T-cell (primary cell): ENCODE measurements at regions not wholly inside any gene's neighbourhood (a gene's known extent, or its start where the extent isn't known, plus 50 kb on each side); places are given as distances from the start of the nearest gene placed in this dataset.

Experiments
- ATAC-seq, 4 experiments: fragments of 200-7000 bp in 3 of 4; fragments of 150-1000 bp in 1 of 4; cut with Tn5 transposase; replicated peaks in 1 of 4; 1 replicate in 3 of 4; 2 replicates in 1 of 4; pipeline ENCODE4 v1.10.0; 2021; ENCODE audit warnings: moderate library complexity in 3 of 4, mild to moderate bottlenecking in 2 of 4, moderate number of reproducible peaks in 1 of 4
- CTCF ChIA-PET, 2 donors: fragments of 300-600 bp; sonication (Branson Sonifier 250); formaldehyde crosslinking; loops; one replicate each; lab custom pipeline; 2022; ENCODE audit warnings: antibody characterized with exemption in 2 of 2; lab: Charles Lee
- POLR2A ChIA-PET, 2 donors: fragments of 300-600 bp; sonication (Branson Sonifier 250); formaldehyde crosslinking; loops; one replicate each; lab custom pipeline; 2022; ENCODE audit warnings: antibody characterized with exemption in 2 of 2; lab: Charles Lee
- DNase-seq, 35 experiments: peaks; one replicate each; pipeline versions ENCODE4 v3.0.0 to v3.0.0-alpha.2; 2013 to 2023
- H3K27ac ChIP-seq: one replicate; pipeline ENCODE4 v1.5.1; 2013; ENCODE audit warnings: low read length
- H3K27me3 ChIP-seq, 2 experiments: replicated peaks in 1 of 2; 1 replicate in 1 of 2; 2 replicates in 1 of 2; pipeline versions ENCODE4 v1.6.1 to v1.7.0; 2013; ENCODE audit warnings: low read length in 1 of 2, mixed read lengths in 1 of 2; ENCODE audit not compliant: control insufficient read depth in 2 of 2, insufficient read depth in 2 of 2; ENCODE audit errors: extremely low read depth in 1 of 2
- H3K36me3 ChIP-seq, 2 donors: 1 replicate in 1 of 2; 2 replicates in 1 of 2; pipeline versions ENCODE4 v1.6.1 to v1.7.0; 2013; ENCODE audit warnings: low read length in 1 of 2; ENCODE audit not compliant: control insufficient read depth in 2 of 2, insufficient read depth in 1 of 2; ENCODE audit errors: extremely low read depth in 1 of 2
- H3K4me1 ChIP-seq, 2 experiments: 1 replicate in 1 of 2; 2 replicates in 1 of 2; pipeline versions ENCODE4 v1.6.1 to v1.7.0; 2013; ENCODE audit warnings: low read length in 2 of 2, mixed read lengths in 1 of 2; ENCODE audit not compliant: insufficient read depth in 2 of 2, control insufficient read depth in 1 of 2; ENCODE audit errors: extremely low read depth in 1 of 2
- H3K4me3 ChIP-seq, 2 donors: 1 replicate in 1 of 2; 2 replicates in 1 of 2; pipeline versions ENCODE4 v1.5.1 to v1.7.0; 2013; ENCODE audit warnings: mild to moderate bottlenecking in 2 of 2, low read length in 1 of 2, moderate library complexity in 1 of 2; ENCODE audit not compliant: control insufficient read depth in 1 of 2; ENCODE audit errors: extremely low read depth in 1 of 2
- H3K9me3 ChIP-seq: 2 replicates; pipeline ENCODE4 v1.7.0; 2013
- H3K27ac Mint-ChIP-seq, 2 donors: one replicate each; pipeline ENCODE4 v1.8.0; 2020 to 2021; ENCODE audit warnings: mild to moderate bottlenecking in 2 of 2, mixed read lengths in 2 of 2
- H3K27me3 Mint-ChIP-seq, 2 donors: one replicate each; pipeline ENCODE4 v1.8.0; 2021 to 2022; ENCODE audit warnings: mixed read lengths in 2 of 2
- H3K36me3 Mint-ChIP-seq: one replicate; pipeline ENCODE4 v1.8.0; 2021; ENCODE audit warnings: mixed read lengths
- H3K4me1 Mint-ChIP-seq, 3 donors: one replicate each; pipeline ENCODE4 v1.8.0; 2020 to 2022; ENCODE audit warnings: mixed read lengths in 3 of 3, mild to moderate bottlenecking in 1 of 3
- H3K4me3 Mint-ChIP-seq, 3 donors: one replicate each; pipeline ENCODE4 v1.8.0; 2020 to 2022; ENCODE audit warnings: mild to moderate bottlenecking in 3 of 3, mixed read lengths in 3 of 3, moderate library complexity in 3 of 3
- H3K9me3 Mint-ChIP-seq, 3 donors: one replicate each; pipeline ENCODE4 v1.8.0; 2020 to 2022; ENCODE audit warnings: mixed read lengths in 3 of 3
- WGBS: methylation state at CpG from one replicate; pipeline ENCODE4 v1.1.5; 2013; ENCODE audit warnings: missing lambda C conversion rate; ENCODE audit not compliant: insufficient coverage; 5-methylcytosine and 5-hydroxymethylcytosine counted together

- no peaks in the 10 kb centered on the region for H3K4me1 Mint-ChIP-seq
- ChIA-PET CTCF (no interaction called here), POLR2A (no interaction called here)
- H3K4me3 Mint-ChIP-seq, result no peak overlapping the region
- WGBS, result 79% methylated on average over 2 of the region's 2 CpGs
- H3K27me3 ChIP-seq, result no peaks in the 10 kb centered on the region
- H3K9me3 Mint-ChIP-seq, result peaks cover 9 to 21% (median 13%) of the 10 kb centered on the region in 3 donors
- H3K36me3 Mint-ChIP-seq, result no peaks in the 10 kb centered on the region
- H3K27me3 Mint-ChIP-seq, result no peaks in the 10 kb centered on the region
- DNase-seq, result no peak
- H3K27ac Mint-ChIP-seq, result no peak overlapping the region
- no peak overlapping the region for H3K27ac ChIP-seq
- no peaks in the 10 kb centered on the region for H3K4me1 ChIP-seq
- H3K9me3 ChIP-seq, result no peaks in the 10 kb centered on the region
- ATAC-seq, result no peak
- H3K4me3 ChIP-seq, result no peak overlapping the region
- no peaks in the 10 kb centered on the region for H3K36me3 ChIP-seq
Measured at GRCh38 chr1:69073176-69073575, 494.5 kb upstream of the LRRC7 start.

DNA sequence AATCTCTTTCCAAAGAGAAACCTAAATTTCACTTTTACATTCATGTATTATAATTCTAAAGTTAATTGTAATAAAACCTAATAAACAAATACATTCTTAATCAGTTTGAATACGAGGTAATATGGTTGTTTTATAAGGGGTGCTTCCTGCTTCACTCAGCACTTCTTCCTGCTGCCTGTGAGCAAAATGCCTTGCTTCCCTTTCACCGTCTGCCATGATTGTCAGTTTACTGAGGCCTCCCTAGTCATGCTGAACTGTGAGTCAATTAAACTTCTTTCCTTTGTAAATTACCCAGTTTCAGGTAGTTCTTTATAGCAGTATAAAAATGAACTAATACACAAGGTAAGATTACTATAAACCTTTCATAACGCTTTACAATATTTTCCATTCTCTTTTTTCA lies 491.1 kb upstream of the LRRC7 start:
- H3K4me3 Mint-ChIP-seq, result no peak overlapping the region
- H3K27ac Mint-ChIP-seq, result no peak overlapping the region
- H3K27ac ChIP-seq, result no peak overlapping the region
- WGBS, result no CpG with 5 or more reads among the region's 3 CpGs
- H3K36me3 ChIP-seq, result no peaks in the 10 kb centered on the region
- no peaks in the 10 kb centered on the region for H3K4me1 ChIP-seq
- H3K27me3 Mint-ChIP-seq, result no peaks in the 10 kb centered on the region
- ATAC-seq (no peak), DNase-seq (no peak)
- CTCF ChIA-PET, result no interaction called here
- H3K4me3 ChIP-seq, result no peak overlapping the region
- no peaks in the 10 kb centered on the region for H3K27me3 ChIP-seq
- H3K9me3 ChIP-seq, result no peaks in the 10 kb centered on the region
- no peaks in the 10 kb centered on the region for H3K4me1 Mint-ChIP-seq
- no peaks in the 10 kb centered on the region for H3K36me3 Mint-ChIP-seq
- POLR2A ChIA-PET, result no interaction called here
- H3K9me3 Mint-ChIP-seq, result peaks cover 0 to 7% (median 2%) of the 10 kb centered on the region in 3 donors

DNA sequence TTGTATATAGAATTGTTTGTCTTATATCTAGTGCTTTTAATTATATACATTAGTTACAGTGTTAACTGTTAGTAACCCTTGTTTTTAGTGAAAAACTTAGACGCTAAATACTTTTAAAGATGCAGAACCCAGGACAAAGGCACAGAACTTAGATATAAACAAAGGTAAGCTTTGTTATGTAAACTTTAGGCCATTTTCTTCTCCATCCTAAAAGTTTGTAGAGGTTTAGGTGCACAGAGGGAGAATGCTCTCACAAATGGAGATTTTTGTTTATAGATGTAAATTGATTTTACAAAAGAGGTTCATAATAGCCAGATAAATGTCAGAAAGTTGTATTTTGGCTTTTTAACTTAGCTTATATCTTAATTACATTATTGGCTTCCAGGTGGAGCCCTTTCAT lies 490.5 kb upstream of the LRRC7 start:
- H3K36me3 ChIP-seq, result no peaks in the 10 kb centered on the region
- H3K4me3 Mint-ChIP-seq, result no peak overlapping the region
- H3K4me3 ChIP-seq, result no peak overlapping the region
- H3K27me3 ChIP-seq, result no peaks in the 10 kb centered on the region
- ChIA-PET CTCF (no interaction called here), POLR2A (no interaction called here)
- H3K4me1 ChIP-seq, result no peaks in the 10 kb centered on the region
- H3K36me3 Mint-ChIP-seq, result no peaks in the 10 kb centered on the region
- peaks cover 0 to 2% (median 2%) of the 10 kb centered on the region in 3 donors for H3K9me3 Mint-ChIP-seq
- DNase-seq, result no peak
- H3K27me3 Mint-ChIP-seq, result no peaks in the 10 kb centered on the region
- no peak overlapping the region for H3K27ac Mint-ChIP-seq
- no CpG with 5 or more reads among the region's 1 CpG for WGBS
- H3K27ac ChIP-seq, result no peak overlapping the region
- H3K4me1 Mint-ChIP-seq, result no peaks in the 10 kb centered on the region
- H3K9me3 ChIP-seq, result no peaks in the 10 kb centered on the region
- no peak for ATAC-seq

DNA sequence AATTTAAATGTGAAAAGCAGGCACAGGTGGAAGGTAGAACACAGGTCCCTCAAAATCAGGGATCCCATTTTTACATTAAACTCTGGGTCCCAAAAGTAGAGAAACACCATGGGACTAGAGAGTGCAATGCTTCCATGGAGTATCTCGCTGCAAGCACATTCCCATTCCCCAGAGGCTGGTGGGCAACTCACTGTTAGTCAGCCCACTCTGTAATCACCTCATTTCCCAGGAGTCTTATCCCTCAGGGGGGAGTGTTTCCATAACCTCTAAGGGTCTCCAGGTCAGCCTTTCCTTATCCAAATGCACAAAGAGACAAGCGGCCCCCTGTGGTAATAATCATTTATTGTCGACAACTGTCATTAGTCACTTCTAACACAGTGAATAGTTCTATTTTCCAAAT lies 490.1 kb upstream of the LRRC7 start:
- no peaks in the 10 kb centered on the region for H3K4me1 ChIP-seq
- Mint-ChIP-seq H3K36me3 (no peaks in the 10 kb centered on the region), H3K4me1 (no peaks in the 10 kb centered on the region), H3K9me3 (peaks cover 0 to 4% (median 2%) of the 10 kb centered on the region in 3 donors), H3K27me3 (no peaks in the 10 kb centered on the region), H3K4me3 (no peak overlapping the region), H3K27ac (no peak overlapping the region)
- H3K27ac ChIP-seq, result no peak overlapping the region
- no peaks in the 10 kb centered on the region for H3K27me3 ChIP-seq
- no CpG with 5 or more reads among the region's 3 CpGs for WGBS
- no peak overlapping the region for H3K4me3 ChIP-seq
- ChIA-PET POLR2A (no interaction called here), CTCF (no interaction called here)
- H3K9me3 ChIP-seq, result no peaks in the 10 kb centered on the region
- no peak for ATAC-seq
- no peak for DNase-seq
- H3K36me3 ChIP-seq, result no peaks in the 10 kb centered on the region

GRCh38 chr1:69081668-69082067 lies 486.1 kb upstream of the LRRC7 start:
- H3K9me3 Mint-ChIP-seq, result peaks cover 0 to 5% (median 5%) of the 10 kb centered on the region in 3 donors
- Histone ChIP-seq H3K4me1 (no peaks in the 10 kb centered on the region), H3K36me3 (no peaks in the 10 kb centered on the region), H3K9me3 (no peaks in the 10 kb centered on the region), H3K4me3 (no peak overlapping the region), H3K27me3 (no peaks in the 10 kb centered on the region), H3K27ac (no peak overlapping the region)
- H3K27ac Mint-ChIP-seq, result no peak overlapping the region
- no peaks in the 10 kb centered on the region for H3K4me1 Mint-ChIP-seq
- ATAC-seq, result no peak
- H3K4me3 Mint-ChIP-seq, result no peak overlapping the region
- H3K27me3 Mint-ChIP-seq, result no peaks in the 10 kb centered on the region
- H3K36me3 Mint-ChIP-seq, result no peaks in the 10 kb centered on the region
- ChIA-PET CTCF (no interaction called here), POLR2A (no interaction called here)
- 33% methylated on average over 1 of the region's 3 CpGs for WGBS
- DNase-seq, result no peak

- Histone ChIP-seq H3K36me3 (no peaks in the 10 kb centered on the region), H3K27me3 (no peaks in the 10 kb centered on the region), H3K4me1 (no peaks in the 10 kb centered on the region), H3K4me3 (no peak overlapping the region), H3K27ac (no peak overlapping the region), H3K9me3 (no peaks in the 10 kb centered on the region)
- Mint-ChIP-seq H3K4me1 (no peaks in the 10 kb centered on the region), H3K27me3 (no peaks in the 10 kb centered on the region), H3K27ac (no peak overlapping the region), H3K4me3 (no peak overlapping the region), H3K9me3 (peaks cover 0 to 5% (median 5%) of the 10 kb centered on the region in 3 donors), H3K36me3 (no peaks in the 10 kb centered on the region)
- POLR2A ChIA-PET, result no interaction called here
- DNase-seq (no peak), ATAC-seq (no peak)
- 80% methylated on average over 1 of the region's 4 CpGs for WGBS
- CTCF ChIA-PET, result no interaction called here
Measured at GRCh38 chr1:69082312-69082711, 485.4 kb upstream of the LRRC7 start.

DNA sequence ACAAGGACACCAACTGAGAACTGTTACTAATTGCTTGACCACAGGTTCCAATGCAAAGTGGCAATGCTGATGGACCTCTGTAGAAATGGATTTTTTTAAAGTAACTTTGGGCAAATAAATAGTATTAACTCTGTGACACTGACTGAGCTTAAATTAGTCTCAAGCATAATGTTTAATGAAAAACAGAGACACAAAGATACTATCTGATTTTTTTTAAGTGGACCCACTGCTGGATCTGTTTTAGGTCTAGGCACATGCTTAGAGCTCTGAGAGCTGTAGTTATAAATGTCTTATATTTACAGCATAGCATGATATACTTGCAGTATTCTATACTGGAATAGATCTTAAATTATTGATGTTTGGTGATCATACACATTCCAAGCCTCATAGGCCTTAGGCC lies 481.6 kb upstream of the LRRC7 start:
- no peak overlapping the region for H3K27ac Mint-ChIP-seq
- H3K36me3 ChIP-seq, result no peaks in the 10 kb centered on the region
- H3K4me3 Mint-ChIP-seq, result no peak overlapping the region
- no peaks in the 10 kb centered on the region for H3K4me1 ChIP-seq
- peaks cover 11 to 25% (median 16%) of the 10 kb centered on the region in 3 donors for H3K9me3 Mint-ChIP-seq
- H3K9me3 ChIP-seq, result no peaks in the 10 kb centered on the region
- H3K4me1 Mint-ChIP-seq, result no peaks in the 10 kb centered on the region
- peaks cover 2% of the 10 kb centered on the region for H3K36me3 Mint-ChIP-seq
- ChIA-PET CTCF (no interaction called here), POLR2A (no interaction called here)
- ATAC-seq (no peak), DNase-seq (no peak)
- no peak overlapping the region for H3K27ac ChIP-seq
- H3K4me3 ChIP-seq, result no peak overlapping the region
- H3K27me3 ChIP-seq, result no peaks in the 10 kb centered on the region
- H3K27me3 Mint-ChIP-seq, result no peaks in the 10 kb centered on the region
